ENCODE measurements at regions not wholly inside any gene's neighbourhood (a gene's known extent, or its start where the extent isn't known, plus 50 kb on each side); places are given as distances from the start of the nearest gene placed in this dataset.

- DNase-seq = no peak
Observed at GRCh38 chr11:114811971-114812370, 133.6 kb downstream of the NXPE2 start.

- DNase-seq = no peak
Observed at GRCh38 chr11:114812733-114813132, 134.4 kb downstream of the NXPE2 start.

- no peak for DNase-seq
Observed at GRCh38 chr11:114813189-114813718, 134.9 kb downstream of the NXPE2 start.

GRCh38 chr11:114815176-114815575 lies 136.8 kb downstream of the NXPE2 start:
- no peak for DNase-seq

GRCh38 chr11:114815761-114816160 lies 137.4 kb downstream of the NXPE2 start:
- no peak for DNase-seq

- no peak for DNase-seq
Observed at GRCh38 chr11:114816791-114817190, 138.5 kb downstream of the NXPE2 start.

GRCh38 chr11:114818382-114818781 lies 140.1 kb downstream of the NXPE2 start:
- no peak for DNase-seq

GRCh38 chr11:114819028-114819427 lies 140.7 kb downstream of the NXPE2 start:
- DNase-seq = no peak

GRCh38 chr11:114820621-114821020 lies 142.3 kb downstream of the NXPE2 start:
- DNase-seq = no peak

GRCh38 chr11:114821621-114822412 lies 143.5 kb downstream of the NXPE2 start:
- DNase-seq = no peak

- DNase-seq = no peak
Observed at GRCh38 chr11:114826910-114827442, 148.6 kb downstream of the NXPE2 start.

- no peak for DNase-seq
Observed at GRCh38 chr11:114827736-114828135, 149.4 kb downstream of the NXPE2 start.

GRCh38 chr11:114832532-114833125 lies 154.3 kb downstream of the NXPE2 start:
- DNase-seq = no peak

GRCh38 chr11:114836161-114836560 lies 157.8 kb downstream of the NXPE2 start:
- DNase-seq = no peak

GRCh38 chr11:114844896-114845295 lies 166.6 kb downstream of the NXPE2 start:
- DNase-seq = no peak

- no peak for DNase-seq
Observed at GRCh38 chr11:114845766-114846415, 167.6 kb downstream of the NXPE2 start.

- no peak for DNase-seq
Observed at GRCh38 chr11:114846416-114846791, 168.1 kb downstream of the NXPE2 start.

- DNase-seq = no peak
Observed at GRCh38 chr11:114847306-114847975, 169.1 kb downstream of the NXPE2 start.

- DNase-seq = no peak
Observed at GRCh38 chr11:114848027-114848426, 169.7 kb downstream of the NXPE2 start.

- no peak for DNase-seq
Observed at GRCh38 chr11:114857281-114857680, 179.0 kb downstream of the NXPE2 start.

- no peak for DNase-seq
Observed at GRCh38 chr11:114864896-114865295, 186.6 kb downstream of the NXPE2 start.

GRCh38 chr11:114876234-114876633 lies 197.9 kb downstream of the NXPE2 start:
- DNase-seq = no peak

- no peak for DNase-seq
Observed at GRCh38 chr11:114877976-114878375, 199.6 kb downstream of the NXPE2 start.

All from CD4-positive, alpha-beta T cell treated with Interleukin-21 for 1 hour (primary cell).